Pulmonary artery endothelial cell (primary cell): ENCODE measurements at regions not wholly inside any gene's neighbourhood (a gene's known extent, or its start where the extent isn't known, plus 50 kb on each side); places are given as distances from the start of the nearest gene placed in this dataset.

Source experiments
- DNase-seq: peaks from one replicate; pipeline ENCODE4 v3.0.0-alpha.2; 2011; ENCODE audit warnings: low read depth, low spot score

- peak; percentile 52 for DNase-seq
These were observed 68.6 kb upstream of the CCN6 start for GRCh38 chr6:111985202-111985731.

- DNase-seq, result no peak
These were observed 67.3 kb upstream of the CCN6 start for GRCh38 chr6:111986651-111987050.

- DNase-seq, result no peak
These were observed 66.6 kb upstream of the CCN6 start for GRCh38 chr6:111987295-111987694.

GRCh38 chr6:111988926-111989325 is 65.0 kb upstream of the CCN6 start:
- no peak for DNase-seq

- no peak for DNase-seq
These were observed 64.2 kb upstream of the CCN6 start for GRCh38 chr6:111989743-111990142.

- no peak for DNase-seq
These were observed 63.7 kb upstream of the CCN6 start for GRCh38 chr6:111990214-111990613.

GRCh38 chr6:111992851-111993250 is 61.1 kb upstream of the CCN6 start:
- DNase-seq, result peak; percentile 19

- no peak for DNase-seq
These were observed 60.6 kb upstream of the CCN6 start for GRCh38 chr6:111993342-111993741.

GRCh38 chr6:111994791-111995190 is 59.1 kb upstream of the CCN6 start:
- no peak for DNase-seq

- no peak for DNase-seq
These were observed 58.5 kb upstream of the CCN6 start for GRCh38 chr6:111995404-111995803.

- DNase-seq, result no peak
These were observed 57.6 kb upstream of the CCN6 start for GRCh38 chr6:111996144-111996865.

GRCh38 chr6:111997078-111997852 is 56.6 kb upstream of the CCN6 start:
- DNase-seq, result no peak

- DNase-seq, result no peak
These were observed 56.1 kb upstream of the CCN6 start for GRCh38 chr6:111997853-111998208.

GRCh38 chr6:112002307-112002706 is 51.6 kb upstream of the CCN6 start:
- DNase-seq, result no peak
